Amniotic stem cell (primary cell): ENCODE measurements at regions not wholly inside any gene's neighbourhood (a gene's known extent, or its start where the extent isn't known, plus 50 kb on each side); places are given as distances from the start of the nearest gene placed in this dataset.
A peak's percentile ranks its signal among the peaks of the same experiment; 100 is the strongest.

Source experiments
- DNase-seq: peaks from one replicate; lab custom pipeline; 2025; lab: John Stamatoyannopoulos, UW

DNA sequence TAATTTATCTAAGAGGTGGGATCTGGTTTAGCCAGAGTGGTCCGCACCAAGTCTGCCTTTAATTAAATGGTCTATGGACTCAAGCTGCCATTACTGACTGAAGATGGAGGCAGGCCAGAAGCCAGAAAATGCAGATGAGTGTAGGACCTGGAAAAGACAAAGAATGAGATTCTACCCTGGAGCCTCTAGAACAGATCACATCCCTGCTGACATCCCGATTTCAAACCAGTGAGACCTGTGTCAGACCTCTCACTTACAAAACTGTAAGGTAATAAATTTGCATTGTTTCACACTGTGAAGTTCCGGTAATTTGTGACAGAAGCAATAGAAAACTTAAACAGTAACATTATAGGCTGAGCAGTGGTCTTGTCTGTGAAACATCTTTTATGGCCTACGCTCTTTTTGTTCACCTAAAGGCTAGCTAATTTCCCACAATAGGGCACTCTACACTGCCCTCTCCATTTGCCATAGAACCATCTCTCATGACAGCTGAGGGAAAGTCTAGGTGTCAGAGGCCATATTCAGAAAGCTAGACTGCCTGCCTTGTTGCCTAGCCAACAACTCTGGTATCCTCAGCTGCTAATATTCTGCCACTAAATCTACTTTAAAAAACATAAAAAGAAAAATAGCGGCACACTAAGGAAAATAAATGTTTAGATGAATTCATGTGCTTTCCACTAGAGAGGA is 1396.2 kb upstream of the PIK3C3 start:
- no peak for DNase-seq

DNA sequence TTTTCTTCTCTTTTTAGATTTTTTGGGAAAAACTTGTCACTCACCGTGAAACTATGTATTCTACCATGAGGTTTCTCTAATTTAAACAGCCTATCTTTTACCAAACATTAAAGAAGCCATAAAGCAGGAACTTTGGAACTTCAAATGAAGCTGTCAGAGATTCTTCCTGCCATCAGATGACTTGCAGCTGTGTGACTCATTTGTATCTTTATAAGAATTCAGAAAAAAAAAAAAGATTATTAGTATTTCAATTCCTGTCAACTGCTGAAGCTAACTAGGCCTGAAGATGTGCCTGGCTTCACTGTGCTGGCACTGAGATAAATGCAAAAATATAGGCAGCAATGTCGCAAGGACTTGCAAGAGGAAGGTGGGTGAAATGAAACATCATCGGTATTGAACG is 1399.1 kb upstream of the PIK3C3 start:
- no peak for DNase-seq

DNA sequence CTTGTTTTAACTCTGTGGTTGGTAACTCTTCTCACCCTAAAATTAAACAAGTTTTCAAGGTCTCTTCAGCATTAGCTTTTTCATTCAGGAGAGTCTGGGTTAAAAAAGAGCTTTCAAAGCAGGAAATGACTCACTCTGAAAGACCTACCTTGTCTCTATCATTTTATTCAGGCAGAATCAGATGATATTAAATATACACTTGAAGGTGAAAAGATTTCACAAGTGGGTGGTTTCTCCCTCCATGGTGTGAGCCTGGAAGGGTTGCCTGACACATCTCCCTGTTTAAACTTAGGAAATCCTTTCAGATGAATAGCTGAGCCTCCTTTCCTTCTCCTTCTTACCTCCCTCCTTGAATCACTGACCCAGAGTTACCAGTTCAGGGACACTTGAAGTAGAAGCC is 1402.0 kb upstream of the PIK3C3 start:
- DNase-seq, result no peak

DNA sequence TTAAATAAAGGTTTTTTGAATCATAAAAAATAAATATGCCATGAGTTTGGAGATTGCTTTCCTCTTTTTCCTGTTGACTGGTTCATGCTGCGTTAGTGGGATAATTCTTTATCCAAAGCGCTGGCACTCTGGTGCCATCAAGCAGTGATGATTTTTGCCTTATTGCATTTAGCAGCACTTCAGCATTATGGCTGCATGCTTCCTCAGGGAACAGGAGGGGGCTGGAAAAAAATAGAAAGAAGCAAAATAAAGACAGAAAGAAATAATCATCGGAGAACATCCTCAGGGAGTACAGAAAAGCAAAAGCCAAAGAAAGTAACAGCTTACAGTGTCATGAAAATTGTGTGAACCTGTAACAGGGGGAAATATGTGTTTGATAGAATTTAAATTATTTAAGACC is 1408.2 kb upstream of the PIK3C3 start:
- DNase-seq, result no peak

DNA sequence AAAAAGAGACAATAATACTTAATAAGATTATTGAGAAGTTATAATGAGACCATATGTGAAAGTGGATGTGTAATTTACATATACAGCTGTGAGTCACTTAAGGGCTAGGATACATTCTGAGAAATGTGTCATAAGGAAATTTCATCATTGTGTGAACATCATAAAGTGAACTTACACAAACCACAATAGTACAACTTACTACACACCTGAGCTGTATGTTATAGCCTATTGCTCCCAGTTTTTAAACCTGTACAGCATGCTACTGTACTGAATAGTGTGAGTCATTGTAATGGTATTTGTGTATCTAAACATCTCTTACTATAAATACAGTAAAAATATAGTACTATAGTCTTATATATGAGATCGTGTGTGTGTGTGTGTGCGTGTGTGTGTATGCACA is 1420.3 kb upstream of the PIK3C3 start:
- DNase-seq, result no peak

DNA sequence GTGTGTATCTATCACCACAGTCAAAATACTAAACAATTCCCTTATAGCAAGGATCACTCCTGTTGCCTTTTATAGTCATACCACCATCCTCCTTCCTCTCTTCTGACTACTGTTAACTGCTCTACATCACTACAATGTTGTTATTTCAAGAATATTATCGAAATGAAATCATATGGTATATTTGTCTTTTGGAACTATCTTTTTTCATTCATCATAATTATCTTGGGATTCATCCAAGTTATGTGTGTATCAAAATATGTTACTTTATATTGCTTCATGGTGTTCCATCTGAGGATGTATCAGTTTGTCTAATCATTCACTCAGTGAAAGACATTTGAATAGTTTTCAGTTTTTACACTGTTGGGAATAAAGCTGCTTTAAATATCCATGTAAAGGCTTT is 1423.0 kb upstream of the PIK3C3 start:
- DNase-seq, result no peak

DNA sequence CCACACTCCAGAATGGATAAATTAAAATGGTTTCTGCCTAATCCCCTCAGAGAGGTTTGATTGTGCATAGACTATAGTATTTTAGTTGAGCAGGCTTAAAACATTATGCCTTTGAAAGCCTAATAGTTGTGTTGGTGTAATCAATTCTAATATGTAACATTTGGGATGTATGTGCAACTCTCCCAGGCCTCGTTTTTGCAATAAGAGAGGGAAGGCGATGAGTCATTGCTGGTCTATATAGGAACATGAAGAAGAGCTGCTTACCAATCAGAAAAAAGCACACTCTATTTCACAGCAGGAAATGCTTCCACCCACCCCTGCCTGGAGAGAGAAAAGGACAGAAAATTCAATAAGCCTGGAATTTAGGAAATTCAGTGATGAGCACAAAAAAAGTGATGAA is 1424.0 kb upstream of the PIK3C3 start:
- DNase-seq, result no peak

DNA sequence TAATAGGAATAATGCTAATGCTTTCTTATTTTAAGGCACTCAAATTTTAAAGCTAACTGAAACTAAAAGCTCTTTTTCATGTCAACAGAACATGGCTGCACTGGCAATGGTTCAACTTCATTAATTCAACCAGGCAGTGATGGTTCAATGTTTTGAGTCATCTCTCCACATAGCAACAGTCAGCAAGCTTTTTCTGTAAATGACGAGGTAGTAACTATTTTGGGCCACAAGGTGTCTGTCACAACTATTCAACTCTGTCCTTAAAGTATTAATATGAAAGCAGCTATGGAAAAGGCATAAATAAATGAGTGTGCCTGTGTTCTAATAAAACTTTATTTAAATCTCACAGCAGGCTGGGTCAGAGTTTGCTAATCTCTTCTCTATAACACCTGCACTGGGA is 1425.6 kb upstream of the PIK3C3 start:
- DNase-seq, result no peak

DNA sequence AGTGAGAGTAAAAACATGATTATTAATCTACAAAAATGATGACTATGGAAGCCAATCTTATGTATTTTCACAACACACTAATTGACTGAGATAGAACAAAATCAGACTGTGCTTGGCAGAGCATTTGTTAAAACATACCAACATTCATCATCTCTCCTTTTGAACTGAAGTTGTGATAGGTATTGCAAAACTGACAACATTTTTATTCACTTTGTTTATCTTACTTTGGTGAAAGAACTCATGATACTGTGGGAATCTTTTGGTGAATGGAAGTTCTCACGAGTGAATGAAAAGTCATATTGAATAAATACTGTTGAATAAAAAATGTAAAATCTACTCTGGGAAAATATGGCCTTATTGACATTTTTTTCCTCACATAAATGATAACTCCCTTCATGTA is 1430.2 kb upstream of the PIK3C3 start:
- DNase-seq, result no peak

DNA sequence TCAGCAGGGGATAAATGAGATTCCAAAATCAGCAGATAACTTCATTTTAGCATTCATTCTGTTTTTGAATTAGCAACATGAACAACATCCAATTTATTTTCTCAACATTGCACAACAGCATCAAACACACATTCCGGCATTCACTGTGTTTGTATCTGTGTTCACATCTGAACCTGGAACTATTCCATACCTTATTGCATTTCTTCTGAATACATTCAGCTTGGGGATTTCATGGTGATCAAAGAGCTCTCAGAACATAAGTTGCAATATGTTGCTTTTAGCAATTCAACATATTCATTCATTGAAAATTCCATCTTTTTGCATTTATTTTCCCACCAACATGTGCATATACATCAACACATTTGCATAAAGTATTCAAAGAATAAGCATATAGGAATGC is 1431.7 kb upstream of the PIK3C3 start:
- DNase-seq, result no peak

DNA sequence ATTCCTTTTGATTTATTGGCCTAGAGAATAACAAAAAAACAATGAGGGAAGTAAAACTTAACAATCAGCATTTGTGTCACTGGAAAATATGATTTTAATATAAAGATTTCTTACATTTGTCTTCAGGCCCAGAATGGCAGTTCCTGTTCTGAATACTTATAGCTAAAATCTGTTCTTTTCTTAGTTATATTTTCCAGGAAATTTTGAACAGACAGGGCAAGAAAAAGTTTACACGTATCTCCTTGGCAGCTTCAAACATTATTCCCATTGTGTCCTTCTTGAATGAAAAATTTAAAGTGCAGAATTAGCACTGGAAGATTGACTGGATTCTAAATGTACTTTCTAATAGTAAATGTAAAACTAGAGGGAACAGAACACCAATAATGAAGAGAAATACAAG is 1454.0 kb upstream of the PIK3C3 start:
- DNase-seq, result no peak

DNA sequence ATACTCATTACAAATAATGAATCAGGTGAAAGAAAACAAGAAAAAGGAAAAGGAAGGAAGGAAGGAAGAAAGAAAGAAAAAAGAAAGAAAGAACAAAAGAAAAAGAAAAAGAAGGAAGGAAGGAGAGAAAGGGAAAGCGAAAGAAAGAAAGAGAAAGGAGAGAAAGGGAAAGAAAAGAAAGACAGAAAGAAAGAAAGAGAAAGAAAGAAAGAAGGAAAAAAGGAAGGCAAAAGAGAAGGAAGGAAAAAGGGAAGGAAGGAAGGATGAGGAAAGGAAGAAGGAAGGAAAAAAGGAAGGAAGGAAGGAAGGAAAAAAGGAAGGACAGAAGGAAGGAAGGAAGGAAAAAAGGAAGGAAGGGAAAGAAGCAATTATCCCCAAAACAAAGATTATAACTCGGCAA is 1460.4 kb upstream of the PIK3C3 start:
- DNase-seq, result no peak

DNA sequence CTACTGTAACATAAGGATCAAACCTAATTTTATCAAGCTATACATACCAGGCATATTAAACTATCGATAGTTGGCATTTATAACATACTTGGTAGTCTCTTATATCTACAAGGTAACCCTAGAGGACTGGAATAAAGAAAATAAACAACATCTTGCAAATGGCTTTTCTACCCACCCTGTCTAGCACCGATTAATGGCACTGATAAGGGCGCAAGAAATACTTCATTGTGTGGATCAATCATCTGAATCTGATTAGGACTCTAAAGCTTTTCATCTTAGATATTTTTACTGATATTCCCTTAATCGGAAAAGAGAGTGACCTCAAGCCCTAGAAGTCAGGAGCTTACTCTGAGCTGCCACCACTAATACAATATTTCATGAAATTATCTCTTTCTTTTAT is 1461.7 kb upstream of the PIK3C3 start:
- DNase-seq, result no peak

DNA sequence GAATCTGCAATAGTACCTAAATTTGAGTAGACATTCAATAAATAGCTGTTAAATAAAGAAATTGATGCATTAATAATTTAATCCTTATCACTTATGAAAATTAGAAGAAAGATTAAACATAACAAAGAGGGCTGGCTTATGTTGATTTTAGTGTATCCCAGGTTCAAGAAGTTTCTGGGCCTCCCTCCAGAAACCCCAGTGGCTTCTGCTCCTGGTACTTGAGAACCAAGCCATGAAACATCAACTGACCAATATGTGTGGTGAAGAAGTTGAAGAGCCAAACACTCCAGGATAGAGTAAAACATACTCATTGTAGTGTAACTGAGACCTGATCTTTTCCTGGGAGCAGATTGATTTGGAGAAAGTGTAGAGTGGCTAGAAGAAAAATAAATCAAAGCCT is 1465.7 kb upstream of the PIK3C3 start:
- no peak for DNase-seq

DNA sequence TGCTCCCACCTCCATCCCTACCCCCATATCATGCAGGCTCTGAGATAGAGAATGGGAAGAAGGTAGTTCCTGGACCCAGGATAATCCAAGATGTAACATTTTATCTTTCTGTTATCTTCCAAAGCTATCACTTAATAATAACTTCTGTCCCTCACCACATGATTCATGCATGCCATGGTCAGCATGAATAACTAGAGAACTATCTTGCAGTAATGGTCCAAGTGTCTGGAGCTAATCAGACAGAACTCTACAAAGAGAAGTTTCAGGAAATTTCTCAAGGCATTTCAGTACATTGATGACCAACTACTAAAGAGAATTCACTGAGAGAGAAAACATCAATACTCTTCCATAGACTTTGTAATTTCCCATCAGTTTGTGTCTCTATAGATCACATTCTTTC is 1469.7 kb upstream of the PIK3C3 start:
- peak; percentile 28 for DNase-seq

DNA sequence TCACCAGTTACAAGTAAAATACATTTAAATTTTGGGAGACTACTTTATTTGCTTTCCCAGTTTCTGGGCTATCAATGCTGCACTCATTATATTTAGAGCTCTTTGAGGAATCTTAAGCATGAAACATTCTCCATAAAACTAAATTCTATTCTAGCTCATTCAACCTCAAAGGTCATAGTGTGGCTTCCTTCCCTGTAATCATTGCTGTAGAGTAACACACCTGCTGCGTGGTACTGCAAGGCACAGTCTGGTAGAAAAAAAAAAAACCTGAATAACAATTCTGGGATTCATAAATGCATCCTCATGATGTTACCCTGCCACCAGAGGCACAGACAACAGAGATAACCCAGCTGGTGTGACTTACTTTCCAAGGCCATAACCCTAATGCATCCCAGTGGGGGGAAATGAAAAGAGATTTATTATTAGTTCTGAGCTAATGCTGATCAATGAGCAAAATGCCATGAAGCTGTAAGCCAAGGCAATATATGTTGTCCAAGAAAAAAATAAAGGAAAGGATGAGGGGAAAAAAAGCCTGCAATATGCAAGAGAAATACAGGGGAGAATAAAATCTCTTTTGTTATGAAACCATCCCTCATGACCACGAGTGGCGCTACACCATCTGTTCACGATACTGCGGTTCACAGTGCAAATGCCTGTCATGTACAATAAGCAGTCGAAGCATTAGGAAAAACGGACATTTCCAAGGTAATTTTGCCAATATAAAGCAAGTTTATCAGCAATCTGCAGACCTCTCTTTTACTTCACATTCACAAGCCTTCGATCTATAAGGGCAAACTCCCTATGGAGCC is 1481.6 kb upstream of the PIK3C3 start:
- no peak for DNase-seq

DNA sequence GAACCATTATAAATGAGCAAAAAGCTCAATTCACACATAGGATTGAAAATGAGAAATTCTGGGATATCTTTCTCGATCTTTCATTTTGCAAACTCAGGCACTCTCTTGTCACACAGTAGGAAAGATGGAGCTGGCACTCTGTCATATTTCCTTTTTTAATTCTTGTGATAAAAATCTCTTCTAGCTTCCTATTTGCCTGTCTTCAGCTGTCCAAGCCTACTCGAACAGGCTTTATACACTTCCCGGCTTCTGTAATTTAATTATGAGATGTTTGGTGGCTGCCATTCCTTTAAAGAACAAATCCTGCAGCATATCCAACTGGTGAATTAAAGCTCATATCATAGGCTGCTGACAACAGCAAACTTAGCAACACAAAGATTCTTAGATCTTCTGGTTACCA is 1484.3 kb upstream of the PIK3C3 start:
- no peak for DNase-seq

DNA sequence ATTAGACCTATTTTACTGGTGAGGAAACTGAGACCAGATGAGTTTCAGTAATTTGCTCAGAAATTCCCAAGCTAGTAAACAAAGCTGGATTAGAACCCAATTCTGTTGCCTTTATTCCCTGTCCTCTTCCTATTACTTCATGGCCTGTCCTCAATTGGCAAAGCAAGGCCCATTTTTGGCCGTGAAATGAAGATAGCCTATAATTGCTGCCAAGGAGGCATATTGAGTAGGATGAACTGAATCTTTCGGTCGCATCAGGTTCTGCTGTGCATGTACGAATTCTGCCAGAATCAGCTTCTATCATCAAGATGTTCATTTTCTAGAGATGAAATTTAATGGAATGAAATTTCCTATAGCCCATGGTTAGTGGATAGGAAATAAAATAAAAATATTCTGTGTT is 1485.2 kb upstream of the PIK3C3 start:
- DNase-seq, result no peak

DNA sequence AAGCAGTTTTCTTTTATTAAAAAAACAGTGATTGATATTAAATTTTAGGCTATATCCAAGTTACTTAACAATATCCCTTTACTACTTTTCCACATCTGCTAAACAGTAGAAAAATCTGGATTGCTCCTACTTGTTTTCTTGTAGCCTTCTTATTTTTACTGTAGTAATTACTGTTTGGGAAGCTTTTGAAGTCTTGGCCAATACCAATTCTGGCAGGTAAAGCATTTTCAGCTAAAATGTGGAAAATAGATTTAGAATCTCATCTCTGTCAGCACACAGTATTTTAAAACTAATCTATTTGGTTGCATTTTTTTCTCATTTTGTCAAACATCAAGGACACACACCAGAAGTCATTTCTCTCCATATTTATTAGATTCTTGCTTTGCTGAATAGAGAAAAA is 1485.7 kb upstream of the PIK3C3 start:
- DNase-seq, result no peak

DNA sequence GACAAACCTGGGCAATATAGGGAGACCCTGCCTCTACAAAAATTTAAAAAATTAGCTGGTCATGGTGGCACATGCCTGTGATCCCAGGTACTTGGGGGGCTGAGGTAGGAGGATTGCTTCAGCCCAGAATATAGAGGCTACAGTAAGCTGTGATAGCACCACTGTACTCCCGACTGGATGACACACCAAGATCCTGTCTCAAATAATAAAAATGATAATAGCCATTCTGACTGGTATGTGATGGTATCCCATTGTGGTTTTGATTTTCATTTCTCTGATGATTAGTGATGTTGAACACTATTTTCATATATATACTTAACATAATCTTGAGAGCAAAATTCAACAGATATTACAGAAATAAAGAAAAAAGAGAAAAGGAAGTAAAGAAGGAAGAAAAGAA is 1491.0 kb upstream of the PIK3C3 start:
- DNase-seq, result no peak

DNA sequence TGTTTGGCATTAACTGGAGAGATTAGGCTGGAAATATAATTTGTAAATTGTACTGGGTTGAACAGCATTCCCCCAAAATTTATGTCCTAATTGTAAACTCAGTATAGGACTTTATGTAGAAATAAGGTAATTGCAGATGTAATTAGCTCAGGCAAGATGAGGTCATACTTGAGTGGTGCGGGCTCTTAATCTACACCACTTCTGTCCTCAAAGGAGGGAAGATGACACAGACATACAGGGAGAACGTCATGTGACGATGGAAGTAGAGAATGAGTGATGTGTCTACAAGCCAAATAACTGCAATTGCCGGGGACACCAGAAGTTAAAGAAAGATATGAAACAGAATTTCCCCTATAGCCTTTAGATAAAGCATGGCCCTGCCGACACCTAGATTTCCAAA is 1501.1 kb upstream of the PIK3C3 start:
- DNase-seq, result no peak

DNA sequence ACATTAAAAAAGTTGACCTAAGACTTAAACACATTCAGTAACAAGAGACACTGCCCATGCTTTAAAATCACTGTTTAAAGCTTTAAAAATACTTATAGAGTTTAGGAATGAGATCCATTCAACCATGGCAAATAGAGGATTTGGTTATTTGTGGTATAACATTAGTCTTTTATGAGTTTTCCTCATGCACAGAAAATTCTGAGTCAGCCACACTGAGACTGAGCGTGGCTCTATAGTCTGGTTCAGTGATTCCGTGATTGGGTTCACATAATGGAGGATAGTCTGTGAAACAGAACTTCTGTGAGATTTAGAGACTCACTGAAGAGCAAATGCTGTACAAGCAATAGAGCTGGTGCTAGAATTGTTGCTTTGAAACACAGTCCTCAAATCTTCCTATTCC is 1502.4 kb upstream of the PIK3C3 start:
- no peak for DNase-seq

DNA sequence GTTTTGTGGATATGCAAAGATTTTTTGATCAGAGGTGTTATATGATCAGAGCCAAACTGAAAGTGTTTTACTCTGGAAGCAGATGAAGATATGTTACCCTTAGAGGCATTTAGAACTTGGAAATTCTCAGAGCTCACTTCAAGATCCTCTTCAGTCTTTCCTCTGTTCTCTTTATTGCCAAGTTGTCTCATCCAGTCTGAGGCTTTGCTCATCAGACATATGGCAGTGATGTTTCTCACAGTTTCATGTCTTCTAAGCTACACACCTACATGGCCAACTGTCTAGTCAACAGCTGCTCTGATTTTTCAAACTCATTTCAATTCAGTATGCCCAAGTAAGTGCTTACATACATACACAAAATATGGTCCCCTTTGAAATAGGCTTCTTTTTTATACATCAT is 1504.3 kb upstream of the PIK3C3 start:
- DNase-seq, result no peak

DNA sequence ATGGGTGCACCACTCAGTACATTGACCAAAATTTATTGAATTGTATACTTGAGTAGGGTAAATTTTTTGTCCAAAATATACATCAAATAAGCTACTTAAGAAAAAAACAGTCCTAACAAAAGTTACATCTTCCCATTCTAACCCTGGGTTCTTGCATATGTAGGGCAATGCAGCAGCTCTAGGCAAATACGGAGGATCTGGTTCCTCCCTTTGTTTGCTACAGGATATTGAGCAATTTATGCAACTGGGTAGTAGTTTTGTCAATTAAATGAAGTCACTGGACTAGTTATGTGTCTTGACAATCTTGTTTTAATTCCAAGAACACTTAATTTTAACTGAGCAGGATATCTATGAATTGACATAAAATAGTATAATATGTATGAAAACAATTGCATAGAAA is 1507.2 kb upstream of the PIK3C3 start:
- DNase-seq, result no peak
